ENCODE measurements at regions not wholly inside any gene's neighbourhood (a gene's known extent, or its start where the extent isn't known, plus 50 kb on each side); places are given as distances from the start of the nearest gene placed in this dataset.

DNA sequence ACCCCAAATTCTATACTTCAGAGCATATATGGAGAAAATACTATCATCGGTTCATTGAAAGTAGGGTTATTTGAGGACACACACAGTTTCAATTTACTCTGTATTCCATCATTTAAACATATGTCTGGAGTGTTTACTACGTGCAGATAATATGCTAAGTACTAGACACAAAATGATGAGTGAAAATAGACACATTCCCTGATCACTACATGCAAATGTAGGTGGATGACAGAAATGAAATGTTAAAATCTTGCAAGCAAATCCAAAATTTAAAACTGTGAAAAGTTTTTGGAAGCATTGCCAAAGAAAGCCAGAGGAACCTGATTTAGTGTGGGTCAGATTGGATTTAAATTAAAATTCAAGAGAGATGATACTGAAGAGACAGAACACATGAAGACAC, 1106.6 kb downstream of the CBLN2 start:
- Histone ChIP-seq H3K9me3 (ENCODE audit: low read length) (no peaks in the 10 kb centered on the region), H3K27ac (ENCODE audit: extremely low read length, insufficient read depth, low read length) (no peak overlapping the region), H3K4me3 (replicated peaks in 1 of 3; ENCODE audit: insufficient read depth in 1 of 3, low read depth in 2 of 3, low read length in 3 of 3) (no peak overlapping the region), H3K4me2 (ENCODE audit: low read depth, low read length) (no peak overlapping the region), H2AFZ (ENCODE audit: low read length) (no peak overlapping the region), H3K36me3 (replicated peaks in 1 of 2; ENCODE audit: control insufficient read depth in 1 of 2, insufficient read depth in 2 of 2, low read length in 2 of 2) (no peaks in the 10 kb centered on the region), H4K20me1 (ENCODE audit: insufficient read depth, low read length) (no peaks in the 10 kb centered on the region), H3K4me1 (ENCODE audit: insufficient read depth, low read length) (no peaks in the 10 kb centered on the region), H3K9ac (ENCODE audit: insufficient read depth, low read depth, low read length) (no peak overlapping the region), H3K27me3 (ENCODE audit: control insufficient read depth in 1 of 2, insufficient read depth in 2 of 2, low read length in 2 of 2) (no peaks in the 10 kb centered on the region), H3K79me2 (ENCODE audit: insufficient read depth, low read length) (no peaks in the 10 kb centered on the region)
- FAIRE-seq, result no peak
- BruUV-seq (replicated peaks), result no TSS peak
- in situ Hi-C loops (cut with HindIII; ENCODE audit: extremely low pct_ligation_motif_present, low pct_unique_long_range_greater_than_20kb), result no loop called here
- intact Hi-C loops (cut with micrococcal nuclease; ENCODE audit: unreplicated experiment), result no loop called here
- ChIA-PET POLR2A (no interaction called here), CTCF (ENCODE audit: low intra/inter-chr PET ratio, low total read pairs) (no interaction called here)
- TF ChIP-seq YEATS2 (CRISPR knock-in tag; IDR thresholded peaks at IDR 0.05; ENCODE audit: borderline replicate concordance), result no peak
- no peak for TF ChIP-seq PLRG1 (conservative IDR thresholded peaks at IDR 0.05)
- no peak for TF ChIP-seq ZNF205 (CRISPR knock-in tag; IDR thresholded peaks at IDR 0.05)
- no peak for TF ChIP-seq ZNF543 (CRISPR knock-in tag; IDR thresholded peaks at IDR 0.05)
- TF ChIP-seq TSC22D2 (CRISPR knock-in tag; IDR thresholded peaks at IDR 0.05; ENCODE audit: borderline replicate concordance), result no peak
- no peak for TF ChIP-seq ARID2 (CRISPR knock-in tag; IDR thresholded peaks at IDR 0.05; ENCODE audit: borderline replicate concordance)
- no peak for TF ChIP-seq EP300 (IDR thresholded peaks at IDR 0.05; ENCODE audit: low read depth in 2 of 2, low read length in 2 of 2)
- TF ChIP-seq EP300 (CRISPR knock-in tag; IDR thresholded peaks at IDR 0.05; ENCODE audit: borderline replicate concordance), result no peak
- TF ChIP-seq, protein P1, sequence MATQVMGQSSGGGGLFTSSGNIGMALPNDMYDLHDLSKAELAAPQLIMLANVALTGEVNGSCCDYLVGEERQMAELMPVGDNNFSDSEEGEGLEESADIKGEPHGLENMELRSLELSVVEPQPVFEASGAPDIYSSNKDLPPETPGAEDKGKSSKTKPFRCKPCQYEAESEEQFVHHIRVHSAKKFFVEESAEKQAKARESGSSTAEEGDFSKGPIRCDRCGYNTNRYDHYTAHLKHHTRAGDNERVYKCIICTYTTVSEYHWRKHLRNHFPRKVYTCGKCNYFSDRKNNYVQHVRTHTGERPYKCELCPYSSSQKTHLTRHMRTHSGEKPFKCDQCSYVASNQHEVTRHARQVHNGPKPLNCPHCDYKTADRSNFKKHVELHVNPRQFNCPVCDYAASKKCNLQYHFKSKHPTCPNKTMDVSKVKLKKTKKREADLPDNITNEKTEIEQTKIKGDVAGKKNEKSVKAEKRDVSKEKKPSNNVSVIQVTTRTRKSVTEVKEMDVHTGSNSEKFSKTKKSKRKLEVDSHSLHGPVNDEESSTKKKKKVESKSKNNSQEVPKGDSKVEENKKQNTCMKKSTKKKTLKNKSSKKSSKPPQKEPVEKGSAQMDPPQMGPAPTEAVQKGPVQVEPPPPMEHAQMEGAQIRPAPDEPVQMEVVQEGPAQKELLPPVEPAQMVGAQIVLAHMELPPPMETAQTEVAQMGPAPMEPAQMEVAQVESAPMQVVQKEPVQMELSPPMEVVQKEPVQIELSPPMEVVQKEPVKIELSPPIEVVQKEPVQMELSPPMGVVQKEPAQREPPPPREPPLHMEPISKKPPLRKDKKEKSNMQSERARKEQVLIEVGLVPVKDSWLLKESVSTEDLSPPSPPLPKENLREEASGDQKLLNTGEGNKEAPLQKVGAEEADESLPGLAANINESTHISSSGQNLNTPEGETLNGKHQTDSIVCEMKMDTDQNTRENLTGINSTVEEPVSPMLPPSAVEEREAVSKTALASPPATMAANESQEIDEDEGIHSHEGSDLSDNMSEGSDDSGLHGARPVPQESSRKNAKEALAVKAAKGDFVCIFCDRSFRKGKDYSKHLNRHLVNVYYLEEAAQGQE (IDR thresholded peaks at IDR 0.05; ENCODE audit: borderline replicate concordance in 1 of 2, low read depth in 1 of 2, low read length in 2 of 2), result no peak
- no peak for TF ChIP-seq ZIK1 (CRISPR knock-in tag; IDR thresholded peaks at IDR 0.05; ENCODE audit: borderline replicate concordance, low read depth)
- TF ChIP-seq ZNF746 (CRISPR knock-in tag; IDR thresholded peaks at IDR 0.05), result no peak
- TF ChIP-seq, protein P2, sequence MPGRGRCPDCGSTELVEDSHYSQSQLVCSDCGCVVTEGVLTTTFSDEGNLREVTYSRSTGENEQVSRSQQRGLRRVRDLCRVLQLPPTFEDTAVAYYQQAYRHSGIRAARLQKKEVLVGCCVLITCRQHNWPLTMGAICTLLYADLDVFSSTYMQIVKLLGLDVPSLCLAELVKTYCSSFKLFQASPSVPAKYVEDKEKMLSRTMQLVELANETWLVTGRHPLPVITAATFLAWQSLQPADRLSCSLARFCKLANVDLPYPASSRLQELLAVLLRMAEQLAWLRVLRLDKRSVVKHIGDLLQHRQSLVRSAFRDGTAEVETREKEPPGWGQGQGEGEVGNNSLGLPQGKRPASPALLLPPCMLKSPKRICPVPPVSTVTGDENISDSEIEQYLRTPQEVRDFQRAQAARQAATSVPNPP (CRISPR knock-in tag; IDR thresholded peaks at IDR 0.05), result no peak
- no peak for ATAC-seq
- DNase-seq (ENCODE audit: low spot score), result no peak
- WGBS (ENCODE audit: low lambda C conversion rate), result 2% methylated on average over 2 of the region's 2 CpGs

Measured in HepG2 (cell line).